MM.1S (cell line): ENCODE measurements at regions not wholly inside any gene's neighbourhood (a gene's known extent, or its start where the extent isn't known, plus 50 kb on each side); places are given as distances from the start of the nearest gene placed in this dataset.

Source experiments
- CTCF ChIP-seq: fragments of 300-600 bp; sonication (generic); IDR thresholded peaks from 2 replicates; pipeline ENCODE4 v1.5.1; 2016; ENCODE audit warnings: antibody characterized with exemption, low read length, mixed read lengths
- EZH2 ChIP-seq: fragments of 300-600 bp; sonication (generic); optimal IDR thresholded peaks from 2 replicates; pipeline ENCODE3; 2017; ENCODE audit warnings: low read depth, mild to moderate bottlenecking, antibody characterized with exemption, low read length, mixed read lengths

GRCh38 chr2:147512206-147512605 is 332.6 kb upstream of the ACVR2A start:
- TF ChIP-seq CTCF (no peak), EZH2 (no peak)
